NT2/D1 (cell line): ENCODE measurements at regions not wholly inside any gene's neighbourhood (a gene's known extent, or its start where the extent isn't known, plus 50 kb on each side); places are given as distances from the start of the nearest gene placed in this dataset.

Experiments
- DNase-seq: peaks from one replicate; pipeline ENCODE4 v3.0.0-alpha.2; 2011; ENCODE audit warnings: low read depth, low spot score
- H3K27me3 ChIP-seq: 2 replicates; pipeline ENCODE4 v1.6.0; 2011; ENCODE audit warnings: mild to moderate bottlenecking; ENCODE audit not compliant: insufficient read length, insufficient read depth
- H3K36me3 ChIP-seq: 2 replicates; pipeline ENCODE4 v1.6.1; 2011; ENCODE audit warnings: mild to moderate bottlenecking, low read length, mixed read lengths; ENCODE audit not compliant: insufficient read depth, insufficient read length
- H3K4me1 ChIP-seq: 2 replicates; pipeline ENCODE4 v1.5.1; 2011; ENCODE audit not compliant: insufficient read depth, insufficient read length
- H3K4me3 ChIP-seq: 2 replicates; pipeline ENCODE4 v1.5.1; 2011; ENCODE audit warnings: low read depth; ENCODE audit not compliant: insufficient read length
- H3K9ac ChIP-seq: 2 replicates; pipeline ENCODE4 v1.6.0; 2011; ENCODE audit warnings: low read depth; ENCODE audit not compliant: insufficient read length
- H3K9me3 ChIP-seq: 2 replicates; pipeline ENCODE4 v1.5.1; 2011; ENCODE audit warnings: mild to moderate bottlenecking, low read length; ENCODE audit not compliant: insufficient read depth
- SUZ12 ChIP-seq: IDR thresholded peaks from 2 replicates; pipeline ENCODE4 v1.6.1; 2011; ENCODE audit not compliant: insufficient read length, insufficient read depth; ENCODE audit errors: extremely low read depth
- YY1 ChIP-seq: IDR thresholded peaks from 2 replicates; pipeline ENCODE4 v1.6.1; 2011; ENCODE audit not compliant: insufficient read length, insufficient read depth
- ZNF274 ChIP-seq: IDR thresholded peaks from 2 replicates; pipeline ENCODE4 v1.6.1; 2011; ENCODE audit warnings: mild to moderate bottlenecking, low read depth, low read length

GRCh38 chr22:26811647-26811992 is 154.2 kb downstream of the MIAT start:
- no peak for TF ChIP-seq SUZ12
- TF ChIP-seq ZNF274: no peak
- no peak for TF ChIP-seq YY1
- Histone ChIP-seq H3K4me3 (no peak overlapping the region), H3K27me3 (no peaks in the 10 kb centered on the region), H3K9me3 (no peaks in the 10 kb centered on the region), H3K4me1 (peaks cover 2% of the 10 kb centered on the region), H3K9ac (no peak overlapping the region), H3K36me3 (no peaks in the 10 kb centered on the region)
- DNase-seq: no peak

- no peak for DNase-seq
- peaks cover 5% of the 10 kb centered on the region; the same call in 1 of the 2 replicates for H3K9me3 ChIP-seq
- H3K4me3 ChIP-seq: no peak overlapping the region
- TF ChIP-seq ZNF274 (no peak), YY1 (no peak), SUZ12 (no peak)
- no peaks in the 10 kb centered on the region for H3K27me3 ChIP-seq
- peaks cover 2% of the 10 kb centered on the region for H3K4me1 ChIP-seq
- no peaks in the 10 kb centered on the region for H3K36me3 ChIP-seq
- H3K9ac ChIP-seq: no peak overlapping the region
Measured at GRCh38 chr22:26812731-26813130, 155.3 kb downstream of the MIAT start.

- Histone ChIP-seq H3K9ac (no peak overlapping the region), H3K4me1 (no peaks in the 10 kb centered on the region), H3K36me3 (no peaks in the 10 kb centered on the region), H3K4me3 (no peak overlapping the region), H3K9me3 (peaks cover 21% of the 10 kb centered on the region; the same call in 1 of the 2 replicates), H3K27me3 (no peaks in the 10 kb centered on the region)
- no peak for TF ChIP-seq YY1
- TF ChIP-seq ZNF274: no peak
- no peak for TF ChIP-seq SUZ12
- no peak for DNase-seq
Measured at GRCh38 chr22:26816726-26817125, 159.3 kb downstream of the MIAT start.

GRCh38 chr22:26817926-26818325 is 160.5 kb downstream of the MIAT start:
- Histone ChIP-seq H3K4me1 (peaks cover 3% of the 10 kb centered on the region), H3K27me3 (no peaks in the 10 kb centered on the region), H3K9ac (no peak overlapping the region)

GRCh38 chr22:26821854-26822253 is 164.5 kb downstream of the MIAT start:
- H3K9me3 ChIP-seq: peaks cover 21% of the 10 kb centered on the region; the same call in 1 of the 2 replicates
- H3K27me3 ChIP-seq: no peaks in the 10 kb centered on the region
- no peaks in the 10 kb centered on the region for H3K36me3 ChIP-seq
- no peak overlapping the region for H3K9ac ChIP-seq
- no peak for DNase-seq
- H3K4me1 ChIP-seq: peaks cover 3% of the 10 kb centered on the region
- no peak overlapping the region for H3K4me3 ChIP-seq
- no peak for TF ChIP-seq YY1
- TF ChIP-seq SUZ12: no peak
- TF ChIP-seq ZNF274: no peak

More at GRCh38 chr22:26817926-26818325, 160.5 kb downstream of the MIAT start:
- H3K4me3 ChIP-seq: no peak overlapping the region
- TF ChIP-seq SUZ12: no peak
- TF ChIP-seq YY1: no peak
- TF ChIP-seq ZNF274: no peak
- peaks cover 21% of the 10 kb centered on the region; the same call in 1 of the 2 replicates for H3K9me3 ChIP-seq
- DNase-seq: no peak
- H3K36me3 ChIP-seq: no peaks in the 10 kb centered on the region

GRCh38 chr22:26822313-26822712 is 164.9 kb downstream of the MIAT start:
- no peak overlapping the region for H3K4me3 ChIP-seq
- H3K9ac ChIP-seq: no peak overlapping the region
- DNase-seq: no peak
- H3K27me3 ChIP-seq: no peaks in the 10 kb centered on the region
- TF ChIP-seq YY1 (no peak), SUZ12 (no peak), ZNF274 (no peak)
- H3K4me1 ChIP-seq: peaks cover 3% of the 10 kb centered on the region
- peaks cover 20% of the 10 kb centered on the region; the same call in 1 of the 2 replicates for H3K9me3 ChIP-seq
- no peaks in the 10 kb centered on the region for H3K36me3 ChIP-seq

GRCh38 chr22:26823966-26824365 is 166.6 kb downstream of the MIAT start:
- H3K36me3 ChIP-seq: no peaks in the 10 kb centered on the region
- H3K9ac ChIP-seq: no peak overlapping the region
- no peaks in the 10 kb centered on the region for H3K27me3 ChIP-seq
- H3K4me3 ChIP-seq: no peak overlapping the region
- peaks cover 3% of the 10 kb centered on the region for H3K4me1 ChIP-seq
- no peak for DNase-seq
- TF ChIP-seq ZNF274: no peak
- no peak for TF ChIP-seq YY1
- TF ChIP-seq SUZ12: no peak
- H3K9me3 ChIP-seq: peaks cover 4% of the 10 kb centered on the region; the same call in 1 of the 2 replicates
